IMR-90 (cell line): ENCODE measurements at regions not wholly inside any gene's neighbourhood (a gene's known extent, or its start where the extent isn't known, plus 50 kb on each side); places are given as distances from the start of the nearest gene placed in this dataset.

Source experiments
- ATAC-seq: fragments of 200-7000 bp; cut with Tn5 transposase; 2 replicates; pipeline ENCODE4 v1.9.1; 2020; ENCODE audit warnings: low read depth, mild to moderate bottlenecking, moderate library complexity
- BruUV-seq: library from RNA; stranded (reverse); fragments of 400-500 nt; replicated peaks from 2 replicates; lab custom pipeline; 2021; lab: Mats Ljungman, UMichigan
- CTCF ChIA-PET: fragments of 300-600 bp; formaldehyde crosslinking; extraction: SDS; loops from one replicate; lab custom pipeline; 2021; ENCODE audit warnings: antibody characterized with exemption; lab: Yijun Ruan, JAX
- POLR2A ChIA-PET: fragments of 300-600 bp; sonication (Branson Sonifier 250); formaldehyde crosslinking; loops from one replicate; lab custom pipeline; 2022; ENCODE audit warnings: antibody characterized with exemption; ENCODE audit not compliant: unreplicated experiment; lab: Charles Lee
- DNase-seq: peaks from one replicate; pipeline ENCODE4 v3.0.0; 2013
- H2AFZ ChIP-seq: replicated peaks from 2 replicates; pipeline ENCODE3; 2013; ENCODE audit warnings: low read length, mild to moderate bottlenecking; ENCODE audit not compliant: poor library complexity
- H2AK5ac ChIP-seq: 2 replicates; pipeline ENCODE4 v1.6.1; 2013; ENCODE audit warnings: low read depth, low read length, inconsistent platforms
- H2AK9ac ChIP-seq: replicated peaks from 2 replicates; pipeline ENCODE3; 2013; ENCODE audit warnings: mild to moderate bottlenecking, low read depth, low read length, moderate library complexity; ENCODE audit not compliant: poor library complexity
- H2BK120ac ChIP-seq: 2 replicates; pipeline ENCODE4 v1.6.1; 2013; ENCODE audit warnings: low read depth, low read length, inconsistent platforms
- H2BK15ac ChIP-seq: 3 replicates; pipeline ENCODE4 v1.6.1; 2013; ENCODE audit warnings: low read depth, low read length, inconsistent platforms
- H2BK20ac ChIP-seq: 2 replicates; pipeline ENCODE4 v1.6.1; 2013; ENCODE audit warnings: low read depth, mild to moderate bottlenecking, inconsistent platforms, low read length, moderate library complexity
- H2BK5ac ChIP-seq: 2 replicates; pipeline ENCODE4 v1.6.1; 2013; ENCODE audit warnings: mild to moderate bottlenecking, low read depth, low read length, inconsistent platforms; ENCODE audit not compliant: poor library complexity, severe bottlenecking
- H3K14ac ChIP-seq: replicated peaks from 2 replicates; pipeline ENCODE4 v1.6.1; 2013; ENCODE audit warnings: low read depth, low read length, inconsistent platforms
- H3K18ac ChIP-seq: 2 replicates; pipeline ENCODE4 v1.6.1; 2013; ENCODE audit warnings: low read depth, low read length, control low read depth
- H3K23ac ChIP-seq: 2 replicates; pipeline ENCODE4 v1.6.1; 2013; ENCODE audit warnings: low read depth, low read length, inconsistent platforms
- H3K27ac ChIP-seq: 2 replicates; pipeline ENCODE4 v1.5.1; 2013; ENCODE audit warnings: mild to moderate bottlenecking, control low read depth, low read length; ENCODE audit not compliant: insufficient read depth
- H3K27me3 ChIP-seq: 2 replicates; pipeline ENCODE4 v1.6.1; 2013; ENCODE audit warnings: low read length; ENCODE audit not compliant: control insufficient read depth, insufficient read depth
- H3K36me3 ChIP-seq: 2 replicates; pipeline ENCODE4 v1.6.1; 2013; ENCODE audit warnings: low read length, mixed read lengths; ENCODE audit not compliant: control insufficient read depth, insufficient read depth
- H3K4ac ChIP-seq: 2 replicates; pipeline ENCODE4 v1.6.1; 2013; ENCODE audit warnings: low read depth, low read length, inconsistent platforms
- H3K4me1 ChIP-seq: 2 replicates; pipeline ENCODE4 v1.6.1; 2013; ENCODE audit warnings: low read length, mixed read lengths; ENCODE audit not compliant: control insufficient read depth, insufficient read depth
- H3K4me2 ChIP-seq: 2 replicates; pipeline ENCODE4 v1.6.1; 2013; ENCODE audit warnings: low read depth, mild to moderate bottlenecking, control low read depth, low read length, moderate library complexity
- H3K4me3 ChIP-seq: 2 replicates; pipeline ENCODE4 v1.5.1; 2013; ENCODE audit warnings: low read depth, mild to moderate bottlenecking, control low read depth, low read length, moderate library complexity; ENCODE audit not compliant: insufficient read depth
- H3K56ac ChIP-seq: 2 replicates; pipeline ENCODE4 v1.6.1; 2013; ENCODE audit warnings: low read length, inconsistent platforms; ENCODE audit not compliant: insufficient read depth; ENCODE audit errors: extremely low read depth
- H3K79me1 ChIP-seq, 2 experiments: 2 replicates each; pipeline ENCODE4 v1.6.1; 2013; ENCODE audit warnings: low read length in 2 of 2, inconsistent platforms in 1 of 2, low read depth in 1 of 2
- H3K9ac ChIP-seq: 2 replicates; pipeline ENCODE4 v1.6.1; 2013; ENCODE audit warnings: low read depth, low read length, control low read depth
- H3K9me1 ChIP-seq: 2 replicates; pipeline ENCODE4 v1.6.1; 2013; ENCODE audit warnings: low read length, inconsistent platforms; ENCODE audit not compliant: insufficient read depth
- H3K9me3 ChIP-seq: 2 replicates; pipeline ENCODE4 v1.6.1; 2013; ENCODE audit warnings: low read length; ENCODE audit not compliant: control insufficient read depth, insufficient read depth
- H4K20me1 ChIP-seq: 2 replicates; pipeline ENCODE4 v1.6.1; 2013; ENCODE audit warnings: low read length, inconsistent platforms; ENCODE audit not compliant: insufficient read depth
- H4K5ac ChIP-seq: 2 replicates; pipeline ENCODE4 v1.6.1; 2013; ENCODE audit warnings: mild to moderate bottlenecking, low read depth, low read length, control low read depth
- H4K8ac ChIP-seq, 2 experiments: 2 replicates each; pipeline ENCODE4 v1.6.1; 2013; ENCODE audit warnings: low read depth in 2 of 2, low read length in 2 of 2, control low read depth in 1 of 2, inconsistent platforms in 1 of 2
- H4K91ac ChIP-seq: 2 replicates; pipeline ENCODE4 v1.6.1; 2013; ENCODE audit warnings: low read depth, low read length, inconsistent platforms; ENCODE audit not compliant: insufficient read depth
- BHLHE40 ChIP-seq: fragments of 150-350 bp; IDR thresholded peaks from 2 replicates; pipeline ENCODE4 v1.6.1; 2016; ENCODE audit warnings: mild to moderate bottlenecking, low read depth, low read length
- CHD1 ChIP-seq: IDR thresholded peaks from 2 replicates; pipeline ENCODE4 v1.6.1; 2012; ENCODE audit warnings: low read depth, low read length, improper control_type of control experiment
- RCOR1 ChIP-seq: IDR thresholded peaks from 2 replicates; pipeline ENCODE4 v1.6.1; 2012; ENCODE audit warnings: mild to moderate bottlenecking, low read length, improper control_type of control experiment; ENCODE audit not compliant: insufficient replicate concordance
- WGBS, 2 experiments: methylation state at CpG; one replicate each; pipeline versions ENCODE4 v1.1.5 to v1.1.7; 2013; ENCODE audit warnings: missing lambda C conversion rate in 2 of 2; ENCODE audit not compliant: insufficient read length in 1 of 2; ENCODE audit errors: extremely low coverage in 2 of 2; 5-methylcytosine and 5-hydroxymethylcytosine counted together
- dilution Hi-C: fragments of 300-500 bp; cut with HindIII; formaldehyde crosslinking; loops from one replicate; pipeline ENCODE4 v1.14.3; 2018; ENCODE audit warnings: low sequenced_read_pairs; ENCODE audit not compliant: unreplicated experiment
- in situ Hi-C: fragments of 300-500 bp; cut with MboI; formaldehyde crosslinking; loops from 3 replicates; pipeline ENCODE4 v1.14.3; 2019; ENCODE audit warnings: low sequenced_read_pairs, inconsistent platforms, mixed read lengths
- intact Hi-C: fragments of 100-400 bp; cut with micrococcal nuclease; formaldehyde crosslinking; loops from 2 replicates; pipeline ENCODE4 v1.10.0; 2022
- TF ChIP-seq, protein P1 (sequence below): conservative IDR thresholded peaks from 2 replicates; pipeline ENCODE4 v1.5.1; 2012; ENCODE audit warnings: mild to moderate bottlenecking, low read depth, low read length, improper control_type of control experiment

DNA sequence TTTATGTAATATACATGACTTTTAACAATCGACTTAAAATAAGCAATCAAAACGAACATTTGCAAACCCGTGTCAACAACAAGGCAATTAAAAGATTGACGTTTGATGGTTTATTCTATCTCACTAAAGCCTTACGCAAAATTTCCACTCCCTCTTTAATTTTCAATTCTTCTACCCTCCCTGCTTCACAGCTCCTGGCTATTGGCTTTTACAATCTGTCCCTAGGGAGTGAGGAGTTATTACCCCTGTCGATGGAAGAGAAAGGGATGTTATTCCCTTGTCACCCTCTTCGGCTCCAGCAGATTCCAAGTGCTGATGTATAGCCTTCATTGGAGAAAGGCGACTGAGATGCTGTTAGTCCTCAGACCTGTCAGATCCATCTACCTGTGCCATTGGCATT is 161.3 kb downstream of the ZNF281 start:
- no TSS peak for BruUV-seq
- Histone ChIP-seq H4K91ac (peak overlapping the region; percentile 54; the same call in 1 of the 2 replicates), H2AFZ (peak overlapping the region; percentile 33), H2AK5ac (peak overlapping the region; percentile 36; the same call in 1 of the 2 replicates), H2BK20ac (peak overlapping the region; percentile 92), H4K5ac (peak overlapping the region; percentile 77; the same call in 1 of the 2 replicates), H3K23ac (no peak overlapping the region), H3K4me1 (peaks cover 6% of the 10 kb centered on the region; the same call in 1 of the 2 replicates), H3K18ac (no peak overlapping the region), H3K36me3 (no peaks in the 10 kb centered on the region), H2BK120ac (peak overlapping the region; percentile 78; the same call in 1 of the 2 replicates), H3K4ac (peak overlapping the region; percentile 57), H3K9me1 (peaks cover 8% of the 10 kb centered on the region), H2BK15ac (0 out of 3 replicates have a peak overlapping the region, but pooled peaks have one; percentile 38), H4K20me1 (no peaks in the 10 kb centered on the region), H4K8ac (peak overlapping the region in 1 of 2 experiments; percentile 37; a peak in 1 of 4 replicates), H3K9me3 (no peaks in the 10 kb centered on the region), H3K14ac (peak overlapping the region; percentile 12; the same call in 1 of the 2 replicates), H3K27ac (no peak overlapping the region), H3K56ac (no peak overlapping the region), H2AK9ac (no peak overlapping the region), H3K9ac (no peak overlapping the region), H3K4me3 (no peak overlapping the region), H3K27me3 (no peaks in the 10 kb centered on the region), H3K4me2 (no peak overlapping the region), H3K79me1 (no peaks in the 10 kb centered on the region), H2BK5ac (peak overlapping the region; percentile 59)
- dilution Hi-C loops: no loop called here
- in situ Hi-C loops: no loop called here
- TF ChIP-seq CHD1 (no peak), RCOR1 (no peak), BHLHE40 (no peak)
- TF ChIP-seq, protein P1, sequence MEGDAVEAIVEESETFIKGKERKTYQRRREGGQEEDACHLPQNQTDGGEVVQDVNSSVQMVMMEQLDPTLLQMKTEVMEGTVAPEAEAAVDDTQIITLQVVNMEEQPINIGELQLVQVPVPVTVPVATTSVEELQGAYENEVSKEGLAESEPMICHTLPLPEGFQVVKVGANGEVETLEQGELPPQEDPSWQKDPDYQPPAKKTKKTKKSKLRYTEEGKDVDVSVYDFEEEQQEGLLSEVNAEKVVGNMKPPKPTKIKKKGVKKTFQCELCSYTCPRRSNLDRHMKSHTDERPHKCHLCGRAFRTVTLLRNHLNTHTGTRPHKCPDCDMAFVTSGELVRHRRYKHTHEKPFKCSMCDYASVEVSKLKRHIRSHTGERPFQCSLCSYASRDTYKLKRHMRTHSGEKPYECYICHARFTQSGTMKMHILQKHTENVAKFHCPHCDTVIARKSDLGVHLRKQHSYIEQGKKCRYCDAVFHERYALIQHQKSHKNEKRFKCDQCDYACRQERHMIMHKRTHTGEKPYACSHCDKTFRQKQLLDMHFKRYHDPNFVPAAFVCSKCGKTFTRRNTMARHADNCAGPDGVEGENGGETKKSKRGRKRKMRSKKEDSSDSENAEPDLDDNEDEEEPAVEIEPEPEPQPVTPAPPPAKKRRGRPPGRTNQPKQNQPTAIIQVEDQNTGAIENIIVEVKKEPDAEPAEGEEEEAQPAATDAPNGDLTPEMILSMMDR: no peak
- DNase-seq (no peak), ATAC-seq (no peak)
- intact Hi-C loops: no loop called here
- POLR2A ChIA-PET: no interaction called here
- 100% methylated on average over 1 of the region's 8 CpGs; no CpG with 5 or more reads in 1 of the 2 experiments for WGBS, 2 experiments
- CTCF ChIA-PET: no interaction called here
